HEK293T (cell line): ENCODE measurements at regions not wholly inside any gene's neighbourhood (a gene's known extent, or its start where the extent isn't known, plus 50 kb on each side); places are given as distances from the start of the nearest gene placed in this dataset.

Experiments used
- FOXK2 ChIP-seq: fragments of 450-650 bp; IDR thresholded peaks from 2 replicates; pipeline ENCODE4 v1.6.1; 2016; ENCODE audit warnings: mild to moderate bottlenecking
- FOXM1 ChIP-seq: fragments of 450-650 bp; IDR thresholded peaks from 2 replicates; pipeline ENCODE4 v1.6.1; 2017; ENCODE audit warnings: mild to moderate bottlenecking, borderline replicate concordance
- LEF1 ChIP-seq: fragments of 450-650 bp; IDR thresholded peaks from 2 replicates; pipeline ENCODE4 v1.6.1; 2017; ENCODE audit warnings: mild to moderate bottlenecking, borderline replicate concordance
- NFRKB ChIP-seq: fragments of 450-650 bp; IDR thresholded peaks from 2 replicates; pipeline ENCODE4 v1.6.1; 2016; ENCODE audit warnings: mild to moderate bottlenecking, moderate library complexity
- TARDBP ChIP-seq: fragments of 450-650 bp; IDR thresholded peaks from 2 replicates; pipeline ENCODE4 v1.6.1; 2016

DNA sequence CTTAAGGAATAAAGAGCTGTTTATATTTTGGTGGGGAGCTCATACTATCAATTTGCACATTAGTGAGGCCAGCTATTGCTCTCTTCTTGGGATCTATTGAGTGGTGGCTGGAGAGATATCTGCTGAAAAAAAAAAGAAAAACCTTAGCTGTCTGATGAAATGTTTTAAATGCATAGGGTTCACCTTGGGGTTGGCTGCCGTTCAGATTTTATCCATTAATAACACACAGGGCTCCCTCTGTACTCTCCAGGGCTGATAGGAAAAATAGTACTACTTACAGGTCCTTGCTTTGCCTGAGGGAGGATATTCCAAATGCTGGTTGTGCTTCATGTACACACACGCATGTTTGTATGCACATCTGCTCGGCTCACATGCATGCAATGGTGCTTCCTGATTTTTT lies 803.7 kb downstream of the MCTP2 start:
- TF ChIP-seq TARDBP (no peak), FOXM1 (no peak), FOXK2 (no peak), NFRKB (no peak), LEF1 (no peak)
